Psoas muscle (tissue), 7 donors: ENCODE measurements at regions not wholly inside any gene's neighbourhood (a gene's known extent, or its start where the extent isn't known, plus 50 kb on each side); places are given as distances from the start of the nearest gene placed in this dataset.

ENCODE experiments used
- ATAC-seq, 4 donors: fragments of 200-7000 bp; cut with Tn5 transposase; one replicate each; pipeline ENCODE4 v1.9.1; 2020; ENCODE audit warnings: moderate library complexity in 3 of 4, mild to moderate bottlenecking in 2 of 4
- DNase-seq, 2 donors: peaks; one replicate each; pipeline ENCODE4 v3.0.0-alpha.2; 2020
- H3K27ac ChIP-seq: fragments of 200-600 bp; one replicate; pipeline ENCODE4 v1.8.0; 2022
- H3K27me3 ChIP-seq, 3 donors: fragments of 200-600 bp in 1 of 3; one replicate each; pipeline versions ENCODE4 v1.6.1 to v1.8.0; 2013 to 2022; ENCODE audit warnings: low read length in 2 of 3, mild to moderate bottlenecking in 2 of 3, moderate library complexity in 1 of 3; ENCODE audit not compliant: insufficient read depth in 3 of 3
- H3K36me3 ChIP-seq, 2 donors: fragments of 200-600 bp in 1 of 2; one replicate each; pipeline versions ENCODE4 v1.6.1 to v1.8.0; 2013 to 2022; ENCODE audit warnings: low read depth in 1 of 2, mild to moderate bottlenecking in 1 of 2, moderate library complexity in 1 of 2; ENCODE audit not compliant: insufficient read depth in 1 of 2
- H3K4me1 ChIP-seq: fragments of 200-600 bp; one replicate; pipeline ENCODE4 v1.8.0; 2022
- H3K4me3 ChIP-seq: fragments of 200-600 bp; one replicate; pipeline ENCODE4 v1.8.0; 2022; ENCODE audit warnings: mild to moderate bottlenecking
- H3K9me3 ChIP-seq: fragments of 200-600 bp; one replicate; pipeline ENCODE4 v1.8.0; 2022
- CTCF ChIP-seq: fragments of 200-600 bp; IDR thresholded peaks from one replicate; pipeline ENCODE4 v1.8.0; 2022; ENCODE audit warnings: antibody characterized with exemption
- WGBS, 3 donors: extraction: QIAGEN DNeasy Blood & Tissue Kit; methylation state at CpG; one replicate each; pipeline versions ENCODE4 v1.1.6 to v1.1.7; 2013; 5-methylcytosine and 5-hydroxymethylcytosine counted together
- intact Hi-C, 2 donors: fragments of 100-400 bp; cut with DNase I; formaldehyde crosslinking; loops; one replicate each; pipeline versions ENCODE4 v1.11.0 to v1.14.2; 2022
- donor health status: healthy with polysubstance abuse.
- donor health status: DM: no; HTN: no; CAD: no; lungs with moderate emphysema.
- donor health status: Bipolar disorder and iron deficiency.
- donor health status: healthy.
- donor health status: DM: yes; HTN: yes; CAD: no.
- donor health status: DM: no; HTN: no; CAD: no.
- donor health status: DM: yes; HTN: yes; CAD: no.

GRCh38 chr11:15837901-15838489 lies 518.4 kb downstream of the SOX6 start:
- no peaks in the 10 kb centered on the region for H3K9me3 ChIP-seq
- H3K27ac ChIP-seq, result no peak overlapping the region
- DNase-seq (no peak), ATAC-seq (no peak)
- H3K36me3 ChIP-seq, result no peaks in the 10 kb centered on the region
- no peak overlapping the region for H3K4me3 ChIP-seq
- H3K4me1 ChIP-seq, result peaks cover 13% of the 10 kb centered on the region
- no peaks in the 10 kb centered on the region for H3K27me3 ChIP-seq
- intact Hi-C loops, result no loop called here
- 96 to 99% (median 97%) methylated on average over 4 of the region's 4 CpGs for WGBS, 3 donors
- no peak for TF ChIP-seq CTCF

GRCh38 chr11:15839061-15839460 lies 517.3 kb downstream of the SOX6 start:
- no peaks in the 10 kb centered on the region for H3K27me3 ChIP-seq
- H3K27ac ChIP-seq, result no peak overlapping the region
- no peaks in the 10 kb centered on the region for H3K36me3 ChIP-seq
- intact Hi-C loops, result no loop called here
- no peaks in the 10 kb centered on the region for H3K9me3 ChIP-seq
- no peak overlapping the region for H3K4me3 ChIP-seq
- peaks cover 20% of the 10 kb centered on the region for H3K4me1 ChIP-seq
- ATAC-seq (no peak), DNase-seq (no peak)
- WGBS, 3 donors, result 66 to 76% (median 69%) methylated on average over 3 of the region's 3 CpGs
- TF ChIP-seq CTCF, result no peak

- WGBS, 3 donors, result 95 to 98% (median 96%) methylated on average over 2 of the region's 2 CpGs
These were observed 515.4 kb downstream of the SOX6 start for GRCh38 chr11:15840966-15841365.

GRCh38 chr11:15841931-15842740 lies 514.2 kb downstream of the SOX6 start:
- peaks cover 7% of the 10 kb centered on the region for H3K4me1 ChIP-seq
- WGBS, 3 donors, result 46 to 55% (median 50%) methylated on average over 6 of the region's 6 CpGs
- no peak for TF ChIP-seq CTCF
- H3K36me3 ChIP-seq, result no peaks in the 10 kb centered on the region
- intact Hi-C loops, result no loop called here
- no peak overlapping the region for H3K27ac ChIP-seq
- ATAC-seq (peak in 1 of 4 donors; percentile 55), DNase-seq (no peak)
- H3K4me3 ChIP-seq, result no peak overlapping the region
- H3K9me3 ChIP-seq, result no peaks in the 10 kb centered on the region
- no peaks in the 10 kb centered on the region for H3K27me3 ChIP-seq

More at GRCh38 chr11:15840966-15841365, 515.4 kb downstream of the SOX6 start:
- Histone ChIP-seq H3K4me3 (no peak overlapping the region), H3K4me1 (peaks cover 13% of the 10 kb centered on the region), H3K36me3 (no peaks in the 10 kb centered on the region), H3K27ac (no peak overlapping the region), H3K9me3 (no peaks in the 10 kb centered on the region), H3K27me3 (no peaks in the 10 kb centered on the region)
- ATAC-seq, result no peak
- TF ChIP-seq CTCF, result no peak
- intact Hi-C loops, result no loop called here
- no peak for DNase-seq
